PC-9 (cell line): ENCODE measurements at regions not wholly inside any gene's neighbourhood (a gene's known extent, or its start where the extent isn't known, plus 50 kb on each side); places are given as distances from the start of the nearest gene placed in this dataset.

Experiments
- EZH2 ChIP-seq: fragments of 200-600 bp; sonication (generic); IDR thresholded peaks from 2 replicates; pipeline ENCODE4 v1.8.0; 2017; ENCODE audit warnings: antibody characterized with exemption, low read depth
- TF ChIP-seq, protein P1 (sequence below): fragments of 200-600 bp; sonication (generic); conservative IDR thresholded peaks from 2 replicates; pipeline ENCODE4 v1.6.1; 2017; ENCODE audit warnings: mixed run types, antibody characterized with exemption, mild to moderate bottlenecking, moderate library complexity

DNA sequence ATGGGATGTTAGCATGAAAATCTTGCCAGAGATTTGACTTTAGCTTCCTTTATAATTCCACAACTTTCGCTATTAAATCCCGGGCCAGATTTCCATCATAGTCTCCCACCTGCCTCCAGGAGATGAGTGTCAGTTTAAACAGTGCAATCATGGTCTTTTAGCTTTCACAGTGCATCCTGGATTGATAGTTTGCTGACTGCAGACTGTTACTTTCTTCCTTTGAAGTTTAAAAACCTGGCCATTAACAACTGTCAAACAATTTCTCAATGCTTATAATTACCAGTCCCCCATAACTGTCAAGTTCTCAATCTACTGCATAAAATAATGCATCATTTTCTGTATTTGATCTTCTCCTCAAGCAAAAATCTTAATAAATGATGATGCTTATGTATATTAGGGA lies 108.4 kb upstream of the FSTL5 start:
- TF ChIP-seq, protein P1, sequence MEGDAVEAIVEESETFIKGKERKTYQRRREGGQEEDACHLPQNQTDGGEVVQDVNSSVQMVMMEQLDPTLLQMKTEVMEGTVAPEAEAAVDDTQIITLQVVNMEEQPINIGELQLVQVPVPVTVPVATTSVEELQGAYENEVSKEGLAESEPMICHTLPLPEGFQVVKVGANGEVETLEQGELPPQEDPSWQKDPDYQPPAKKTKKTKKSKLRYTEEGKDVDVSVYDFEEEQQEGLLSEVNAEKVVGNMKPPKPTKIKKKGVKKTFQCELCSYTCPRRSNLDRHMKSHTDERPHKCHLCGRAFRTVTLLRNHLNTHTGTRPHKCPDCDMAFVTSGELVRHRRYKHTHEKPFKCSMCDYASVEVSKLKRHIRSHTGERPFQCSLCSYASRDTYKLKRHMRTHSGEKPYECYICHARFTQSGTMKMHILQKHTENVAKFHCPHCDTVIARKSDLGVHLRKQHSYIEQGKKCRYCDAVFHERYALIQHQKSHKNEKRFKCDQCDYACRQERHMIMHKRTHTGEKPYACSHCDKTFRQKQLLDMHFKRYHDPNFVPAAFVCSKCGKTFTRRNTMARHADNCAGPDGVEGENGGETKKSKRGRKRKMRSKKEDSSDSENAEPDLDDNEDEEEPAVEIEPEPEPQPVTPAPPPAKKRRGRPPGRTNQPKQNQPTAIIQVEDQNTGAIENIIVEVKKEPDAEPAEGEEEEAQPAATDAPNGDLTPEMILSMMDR, result no peak
- TF ChIP-seq EZH2, result no peak
